Epithelial cell of esophagus (primary cell): ENCODE measurements at regions not wholly inside any gene's neighbourhood (a gene's known extent, or its start where the extent isn't known, plus 50 kb on each side); places are given as distances from the start of the nearest gene placed in this dataset.

Experiments used
- DNase-seq: peaks from one replicate; pipeline ENCODE4 v3.0.0; 2010; ENCODE audit warnings: low read depth
- H3K4me3 ChIP-seq: 2 replicates; pipeline ENCODE4 v1.5.1; 2011; ENCODE audit warnings: mild to moderate bottlenecking, low read length, control low read depth
- TF ChIP-seq, protein P1 (sequence below): IDR thresholded peaks from 2 replicates; pipeline ENCODE4 v1.5.1; 2011; ENCODE audit warnings: low read depth, mild to moderate bottlenecking, low read length, control low read depth, inconsistent platforms; ENCODE audit not compliant: insufficient read depth; ENCODE audit errors: missing control alignments

DNA sequence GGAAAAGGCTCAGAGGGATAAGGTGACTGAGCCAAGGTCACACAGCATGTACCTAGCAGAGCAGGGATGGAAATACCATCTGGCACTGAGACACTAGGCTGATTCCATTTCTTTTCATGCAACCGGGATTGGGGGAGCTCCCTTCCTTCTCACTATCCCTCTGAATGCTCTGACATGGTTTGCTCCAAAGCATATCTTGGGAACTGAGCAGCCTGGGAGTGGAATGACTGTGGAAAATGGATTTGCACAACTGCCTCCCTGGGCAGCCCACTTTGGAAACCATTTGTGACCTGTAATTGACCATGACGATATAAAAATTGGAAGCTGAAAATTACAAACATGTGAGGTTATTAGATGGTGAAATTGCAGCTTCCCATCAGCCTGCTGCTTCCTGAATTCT is 309.0 kb upstream of the CHD6 start:
- TF ChIP-seq, protein P1, sequence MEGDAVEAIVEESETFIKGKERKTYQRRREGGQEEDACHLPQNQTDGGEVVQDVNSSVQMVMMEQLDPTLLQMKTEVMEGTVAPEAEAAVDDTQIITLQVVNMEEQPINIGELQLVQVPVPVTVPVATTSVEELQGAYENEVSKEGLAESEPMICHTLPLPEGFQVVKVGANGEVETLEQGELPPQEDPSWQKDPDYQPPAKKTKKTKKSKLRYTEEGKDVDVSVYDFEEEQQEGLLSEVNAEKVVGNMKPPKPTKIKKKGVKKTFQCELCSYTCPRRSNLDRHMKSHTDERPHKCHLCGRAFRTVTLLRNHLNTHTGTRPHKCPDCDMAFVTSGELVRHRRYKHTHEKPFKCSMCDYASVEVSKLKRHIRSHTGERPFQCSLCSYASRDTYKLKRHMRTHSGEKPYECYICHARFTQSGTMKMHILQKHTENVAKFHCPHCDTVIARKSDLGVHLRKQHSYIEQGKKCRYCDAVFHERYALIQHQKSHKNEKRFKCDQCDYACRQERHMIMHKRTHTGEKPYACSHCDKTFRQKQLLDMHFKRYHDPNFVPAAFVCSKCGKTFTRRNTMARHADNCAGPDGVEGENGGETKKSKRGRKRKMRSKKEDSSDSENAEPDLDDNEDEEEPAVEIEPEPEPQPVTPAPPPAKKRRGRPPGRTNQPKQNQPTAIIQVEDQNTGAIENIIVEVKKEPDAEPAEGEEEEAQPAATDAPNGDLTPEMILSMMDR, result no peak
- H3K4me3 ChIP-seq, result no peak overlapping the region
- no peak for DNase-seq

DNA sequence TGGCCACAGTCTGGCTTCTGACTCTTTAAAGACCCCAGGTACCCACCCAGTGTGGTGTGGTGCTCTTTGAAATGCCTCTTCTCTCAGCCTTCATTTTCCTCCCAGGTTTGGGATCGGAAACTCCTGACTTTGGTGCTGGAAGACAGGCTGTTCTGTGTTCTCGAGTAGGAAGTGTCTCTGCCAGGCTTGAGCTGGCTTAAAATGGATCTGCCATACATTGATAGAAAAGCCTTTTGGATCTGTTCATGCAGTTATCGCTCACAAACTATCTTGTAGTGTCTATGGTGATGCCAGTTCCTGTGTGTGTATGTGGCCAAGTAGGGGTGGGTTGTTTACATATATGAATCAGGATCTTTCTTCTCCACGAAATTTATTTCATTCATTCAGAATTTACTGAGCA is 307.3 kb upstream of the CHD6 start:
- H3K4me3 ChIP-seq, result no peak overlapping the region
- TF ChIP-seq, protein P1, result no peak
- no peak for DNase-seq

DNA sequence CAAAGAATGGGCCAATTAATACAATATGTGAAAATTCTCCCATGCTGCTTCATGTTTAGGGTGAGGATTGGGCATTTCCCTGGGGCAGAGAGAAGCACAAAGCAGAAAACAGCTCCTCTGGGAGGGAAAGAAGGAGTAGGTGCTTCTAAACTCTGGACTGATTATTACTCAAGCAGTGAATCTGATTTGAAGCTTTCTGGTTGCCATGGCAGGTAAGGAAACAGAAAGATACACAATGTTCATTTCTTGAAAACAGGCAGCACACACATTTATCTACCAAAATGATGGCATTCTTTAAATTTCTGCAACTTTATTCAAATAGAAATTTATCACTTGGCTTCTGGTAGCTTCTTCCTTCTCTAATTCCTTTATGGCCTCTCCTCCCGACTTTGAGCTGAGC is 305.4 kb upstream of the CHD6 start:
- TF ChIP-seq, protein P1, result no peak
- H3K4me3 ChIP-seq, result no peak overlapping the region
- no peak for DNase-seq

DNA sequence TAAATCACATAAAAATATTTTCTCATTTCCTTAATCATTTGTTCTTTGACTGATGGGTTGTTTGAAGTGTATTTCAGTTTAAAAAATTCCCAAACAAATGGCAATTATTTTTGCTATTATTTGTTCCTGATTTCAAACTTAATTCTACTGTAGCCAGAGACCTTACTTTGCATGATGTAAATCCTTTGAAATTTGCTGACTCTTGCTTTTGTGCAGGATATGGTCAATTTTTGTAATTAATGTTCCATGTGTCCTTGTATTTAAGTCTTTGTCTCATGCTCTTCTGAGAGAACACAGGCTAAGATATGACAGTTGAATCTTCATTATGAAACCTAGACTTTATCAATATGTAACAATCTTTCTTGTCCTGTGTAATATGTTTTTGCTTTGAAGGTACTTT is 295.0 kb upstream of the CHD6 start:
- no peak overlapping the region for H3K4me3 ChIP-seq
- no peak for DNase-seq
- TF ChIP-seq, protein P1, result no peak

DNA sequence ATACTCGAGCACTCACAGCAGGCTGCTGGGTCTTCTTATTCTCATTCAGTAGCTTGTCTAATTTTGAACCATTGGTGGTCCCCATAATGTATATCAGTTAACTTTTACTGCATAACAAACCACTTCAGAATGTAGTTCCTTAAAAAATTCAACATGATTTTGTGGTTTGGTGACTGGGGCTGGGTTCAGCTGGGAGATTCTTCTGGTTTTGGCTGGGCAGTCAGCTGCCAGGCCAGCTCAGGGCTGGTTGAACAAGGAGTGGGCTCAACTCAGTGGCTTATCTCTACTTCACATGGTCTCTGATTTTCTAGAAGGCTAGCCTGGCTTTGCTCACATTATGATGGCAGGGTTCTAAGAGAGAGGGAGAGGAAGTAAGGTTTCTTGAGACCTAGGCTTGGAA is 292.4 kb upstream of the CHD6 start:
- no peak overlapping the region for H3K4me3 ChIP-seq
- TF ChIP-seq, protein P1, result no peak
- no peak for DNase-seq

DNA sequence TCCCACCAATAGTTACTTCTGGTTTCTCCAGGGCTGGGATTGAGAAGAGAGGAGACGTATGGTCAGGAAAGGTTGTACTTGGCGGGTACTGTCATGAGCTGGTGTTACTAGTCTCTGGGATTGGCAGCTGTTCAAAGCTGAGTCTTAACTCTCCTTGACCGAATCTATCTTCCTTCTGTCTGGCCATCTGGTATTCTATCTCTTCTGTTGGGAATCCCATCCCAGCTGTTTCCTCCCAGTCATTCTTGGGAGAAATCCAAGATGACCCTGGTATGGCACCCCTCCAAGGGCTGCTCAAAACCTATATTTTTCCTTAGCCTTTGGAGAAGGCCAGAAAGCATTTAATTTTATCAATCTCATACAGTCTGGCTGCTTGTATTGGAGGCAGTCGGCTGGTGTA is 287.0 kb upstream of the CHD6 start:
- TF ChIP-seq, protein P1, result no peak

DNA sequence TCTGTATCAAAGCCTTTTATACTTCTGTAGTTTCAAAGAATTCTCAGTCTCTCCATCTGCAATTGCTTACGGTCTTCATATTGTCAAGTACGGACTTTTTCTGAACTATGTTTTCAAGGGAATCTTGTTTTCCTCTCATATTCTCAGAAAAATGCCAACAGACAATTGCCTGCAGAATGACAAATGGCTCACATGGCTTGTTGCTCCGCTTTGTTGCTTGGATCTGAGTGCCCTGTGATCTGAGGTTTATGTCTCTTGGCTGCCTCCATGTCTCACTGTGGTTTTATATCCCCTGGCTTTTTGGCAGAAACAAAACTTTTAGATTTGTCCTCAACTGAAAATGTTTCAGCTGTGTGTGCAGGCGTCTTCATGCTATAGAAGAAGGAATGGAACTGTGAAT is 285.4 kb upstream of the CHD6 start:
- no peak overlapping the region for H3K4me3 ChIP-seq
- TF ChIP-seq, protein P1, result no peak
- no peak for DNase-seq

More for the DNA sequence above, 287.0 kb upstream of the CHD6 start:
- no peak overlapping the region for H3K4me3 ChIP-seq
- DNase-seq, result no peak
